MM.1S (cell line): ENCODE measurements at regions not wholly inside any gene's neighbourhood (a gene's known extent, or its start where the extent isn't known, plus 50 kb on each side); places are given as distances from the start of the nearest gene placed in this dataset.

Source experiments
- DNase-seq: peaks from one replicate; pipeline ENCODE4 v3.0.0-alpha.2; 2015
- H2AFZ ChIP-seq: fragments of 300-600 bp; sonication (generic); 2 replicates; pipeline ENCODE4 v1.6.0; 2016; ENCODE audit warnings: antibody characterized with exemption, low read length
- H3F3A ChIP-seq: fragments of 300-600 bp; sonication (generic); 2 replicates; pipeline ENCODE4 v1.6.1; 2016; ENCODE audit warnings: mild to moderate bottlenecking, antibody characterized with exemption, low read length, moderate library complexity, mixed read lengths; ENCODE audit not compliant: insufficient read depth
- H3K27ac ChIP-seq: fragments of 300-600 bp; sonication (generic); 2 replicates; pipeline ENCODE4 v1.5.1; 2016; ENCODE audit warnings: mild to moderate bottlenecking, low read length
- H3K27me3 ChIP-seq: fragments of 300-600 bp; sonication (generic); replicated peaks from 2 replicates; pipeline ENCODE4 v1.6.0; 2016; ENCODE audit warnings: low read length; ENCODE audit not compliant: insufficient read depth
- H3K36me3 ChIP-seq: fragments of 300-600 bp; sonication (generic); replicated peaks from 2 replicates; pipeline ENCODE4 v1.6.1; 2016; ENCODE audit warnings: mild to moderate bottlenecking, low read length, mixed read lengths; ENCODE audit not compliant: insufficient read depth
- H3K4me1 ChIP-seq: fragments of 300-600 bp; sonication (generic); 2 replicates; pipeline ENCODE4 v1.6.1; 2016; ENCODE audit warnings: low read length, mixed read lengths
- H3K4me2 ChIP-seq: fragments of 300-600 bp; sonication (generic); 2 replicates; pipeline ENCODE4 v1.6.0; 2016; ENCODE audit warnings: low read depth, low read length
- H3K4me3 ChIP-seq: fragments of 300-600 bp; sonication (generic); 2 replicates; pipeline ENCODE4 v1.5.1; 2016; ENCODE audit warnings: low read length, mixed read lengths
- H3K79me2 ChIP-seq: fragments of 300-600 bp; sonication (generic); 2 replicates; pipeline ENCODE4 v1.6.1; 2016; ENCODE audit warnings: mixed run types, low read length, mixed read lengths
- H3K9ac ChIP-seq: fragments of 300-600 bp; sonication (generic); 2 replicates; pipeline ENCODE4 v1.6.1; 2016; ENCODE audit warnings: low read length, mixed read lengths
- H3K9me2 ChIP-seq: fragments of 300-600 bp; sonication (generic); replicated peaks from 2 replicates; pipeline ENCODE4 v1.6.1; 2016; ENCODE audit warnings: mild to moderate bottlenecking, low read length, mixed read lengths; ENCODE audit not compliant: insufficient read depth
- H3K9me3 ChIP-seq: fragments of 300-600 bp; sonication (generic); replicated peaks from 2 replicates; pipeline ENCODE4 v1.6.1; 2016; ENCODE audit warnings: mild to moderate bottlenecking, low read length, mixed read lengths; ENCODE audit not compliant: insufficient read depth
- H4K20me1 ChIP-seq: fragments of 300-600 bp; sonication (generic); 2 replicates; pipeline ENCODE4 v1.6.1; 2016; ENCODE audit warnings: mild to moderate bottlenecking, low read length, moderate library complexity, mixed read lengths; ENCODE audit not compliant: insufficient read depth
- CTCF ChIP-seq: fragments of 300-600 bp; sonication (generic); IDR thresholded peaks from 2 replicates; pipeline ENCODE4 v1.5.1; 2016; ENCODE audit warnings: antibody characterized with exemption, low read length, mixed read lengths
- EZH2 ChIP-seq: fragments of 300-600 bp; sonication (generic); optimal IDR thresholded peaks from 2 replicates; pipeline ENCODE3; 2017; ENCODE audit warnings: low read depth, mild to moderate bottlenecking, antibody characterized with exemption, low read length, mixed read lengths
- EZH2phosphoT487 ChIP-seq: fragments of 300-600 bp; sonication (generic); IDR thresholded peaks from 2 replicates; pipeline ENCODE4 v1.6.1; 2018; ENCODE audit warnings: antibody characterized with exemption, low read length

GRCh38 chr4:71212216-71212615 lies 126.6 kb upstream of the SLC4A4 start:
- no peak for TF ChIP-seq EZH2phosphoT487
- TF ChIP-seq CTCF: no peak
- no peak for TF ChIP-seq EZH2
- no peak for DNase-seq
- H3K36me3 ChIP-seq: no peaks in the 10 kb centered on the region
- no peaks in the 10 kb centered on the region for H3K27me3 ChIP-seq
- no peaks in the 10 kb centered on the region for H3K4me1 ChIP-seq
- H4K20me1 ChIP-seq: no peaks in the 10 kb centered on the region
- H3K4me3 ChIP-seq: no peak overlapping the region
- no peak overlapping the region for H3K4me2 ChIP-seq
- no peak overlapping the region for H3K27ac ChIP-seq
- no peaks in the 10 kb centered on the region for H3F3A ChIP-seq
- no peaks in the 10 kb centered on the region for H3K9me2 ChIP-seq
- no peaks in the 10 kb centered on the region for H3K9me3 ChIP-seq
- no peak overlapping the region for H3K9ac ChIP-seq
- no peaks in the 10 kb centered on the region for H3K79me2 ChIP-seq
- H2AFZ ChIP-seq: no peak overlapping the region

GRCh38 chr4:71214578-71214977 lies 124.2 kb upstream of the SLC4A4 start:
- no peaks in the 10 kb centered on the region for H3F3A ChIP-seq
- H3K4me1 ChIP-seq: no peaks in the 10 kb centered on the region
- no peaks in the 10 kb centered on the region for H3K79me2 ChIP-seq
- H3K9ac ChIP-seq: no peak overlapping the region
- no peak overlapping the region for H3K27ac ChIP-seq
- TF ChIP-seq EZH2phosphoT487 (no peak), EZH2 (no peak), CTCF (no peak)
- H3K9me3 ChIP-seq: no peaks in the 10 kb centered on the region
- no peaks in the 10 kb centered on the region for H3K27me3 ChIP-seq
- no peaks in the 10 kb centered on the region for H4K20me1 ChIP-seq
- no peaks in the 10 kb centered on the region for H3K36me3 ChIP-seq
- no peaks in the 10 kb centered on the region for H3K9me2 ChIP-seq
- no peak overlapping the region for H3K4me3 ChIP-seq
- no peak overlapping the region for H3K4me2 ChIP-seq
- H2AFZ ChIP-seq: no peak overlapping the region
- DNase-seq: no peak

GRCh38 chr4:71216316-71216959 lies 122.4 kb upstream of the SLC4A4 start:
- no peaks in the 10 kb centered on the region for H4K20me1 ChIP-seq
- no peak overlapping the region for H3K4me2 ChIP-seq
- no peak overlapping the region for H3K4me3 ChIP-seq
- no peak for DNase-seq
- H2AFZ ChIP-seq: no peak overlapping the region
- H3K9me2 ChIP-seq: no peaks in the 10 kb centered on the region
- no peak overlapping the region for H3K27ac ChIP-seq
- no peaks in the 10 kb centered on the region for H3K4me1 ChIP-seq
- no peak overlapping the region for H3K9ac ChIP-seq
- TF ChIP-seq CTCF (no peak), EZH2phosphoT487 (no peak), EZH2 (no peak)
- no peaks in the 10 kb centered on the region for H3K9me3 ChIP-seq
- no peaks in the 10 kb centered on the region for H3K79me2 ChIP-seq
- no peaks in the 10 kb centered on the region for H3F3A ChIP-seq
- H3K27me3 ChIP-seq: no peaks in the 10 kb centered on the region
- no peaks in the 10 kb centered on the region for H3K36me3 ChIP-seq
